Adipocyte (in vitro differentiated cells): ENCODE measurements at regions not wholly inside any gene's neighbourhood (a gene's known extent, or its start where the extent isn't known, plus 50 kb on each side); places are given as distances from the start of the nearest gene placed in this dataset.
"Not testable (repeated sequence)": the region's sequence is repeated elsewhere in the genome, so short reads cannot be mapped to it uniquely, and the experiment has no call there.

Experiments used
- DNase-seq: peaks from one replicate; pipeline ENCODE4 v3.0.0-alpha.2; 2015; ENCODE audit warnings: low read depth
- H3K27me3 ChIP-seq: replicated peaks from 2 replicates; pipeline ENCODE4 v1.7.0; 2013; ENCODE audit warnings: mild to moderate bottlenecking, low read length, moderate library complexity; ENCODE audit not compliant: control insufficient read depth, insufficient read depth
- H3K36me3 ChIP-seq: 2 replicates; pipeline ENCODE4 v1.7.0; 2013; ENCODE audit warnings: low read length, mild to moderate bottlenecking, moderate library complexity; ENCODE audit not compliant: control insufficient read depth, insufficient read depth, severe bottlenecking
- H3K4me1 ChIP-seq: 2 replicates; pipeline ENCODE4 v1.7.0; 2013; ENCODE audit warnings: mild to moderate bottlenecking, low read length, moderate library complexity; ENCODE audit not compliant: control insufficient read depth, insufficient read depth
- H3K4me3 ChIP-seq: 2 replicates; pipeline ENCODE4 v1.7.0; 2013; ENCODE audit warnings: mild to moderate bottlenecking, low read length, moderate library complexity
- H3K9ac ChIP-seq: 2 replicates; pipeline ENCODE4 v1.7.0; 2013; ENCODE audit warnings: mild to moderate bottlenecking, low read length, moderate library complexity
- H3K9me3 ChIP-seq: 2 replicates; pipeline ENCODE4 v1.7.0; 2013; ENCODE audit warnings: mild to moderate bottlenecking, low read length, moderate library complexity; ENCODE audit not compliant: control insufficient read depth

DNA sequence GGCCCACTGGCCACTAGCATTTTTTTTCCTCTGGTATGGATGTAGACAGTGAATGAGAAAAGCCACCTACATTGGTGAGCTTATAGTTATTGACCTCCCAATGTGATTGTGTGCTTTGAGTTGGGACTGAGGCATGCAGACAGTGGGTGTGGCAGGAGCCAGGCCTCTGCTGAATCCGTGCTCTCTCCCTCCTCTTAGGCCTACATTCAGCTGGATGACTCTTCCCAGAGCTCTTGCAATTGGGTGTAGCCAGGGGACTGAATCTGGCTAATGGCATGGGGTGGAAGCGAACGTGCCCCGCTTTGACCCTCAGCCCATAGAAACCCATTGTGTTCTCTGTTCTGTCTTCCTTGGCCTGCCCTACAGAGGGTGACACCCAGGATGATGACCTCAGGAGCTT lies 698.3 kb upstream of the HS6ST1 start:
- Histone ChIP-seq H3K4me1 (no peaks in the 10 kb centered on the region), H3K36me3 (no peaks in the 10 kb centered on the region), H3K9ac (no peak overlapping the region), H3K9me3 (peaks cover 4% of the 10 kb centered on the region), H3K4me3 (no peak overlapping the region), H3K27me3 (peaks cover 4% of the 10 kb centered on the region)
- DNase-seq = no peak

DNA sequence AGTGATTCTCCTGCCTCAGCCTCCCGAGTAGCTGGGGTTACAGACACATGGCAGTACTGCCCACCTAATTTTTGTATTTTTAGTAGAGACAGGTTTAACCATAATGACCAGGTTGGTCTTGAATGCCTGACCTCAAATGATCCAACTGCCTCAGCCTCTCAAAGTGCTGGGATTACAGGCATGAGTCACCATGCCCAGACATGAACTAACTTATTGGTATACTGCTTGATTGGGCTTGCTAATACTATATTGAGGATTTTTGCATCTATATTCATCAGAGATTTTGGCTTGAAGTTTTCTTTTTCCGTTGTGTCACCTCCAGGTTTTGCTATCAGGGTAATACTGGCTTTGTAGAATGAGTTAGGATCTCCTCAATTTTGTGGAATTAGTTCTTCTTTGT lies 706.1 kb upstream of the HS6ST1 start:
- Histone ChIP-seq H3K36me3 (no peaks in the 10 kb centered on the region), H3K9me3 (no peaks in the 10 kb centered on the region), H3K9ac (no peak overlapping the region), H3K4me3 (no peak overlapping the region), H3K27me3 (no peaks in the 10 kb centered on the region), H3K4me1 (no peaks in the 10 kb centered on the region)
- DNase-seq = no peak

DNA sequence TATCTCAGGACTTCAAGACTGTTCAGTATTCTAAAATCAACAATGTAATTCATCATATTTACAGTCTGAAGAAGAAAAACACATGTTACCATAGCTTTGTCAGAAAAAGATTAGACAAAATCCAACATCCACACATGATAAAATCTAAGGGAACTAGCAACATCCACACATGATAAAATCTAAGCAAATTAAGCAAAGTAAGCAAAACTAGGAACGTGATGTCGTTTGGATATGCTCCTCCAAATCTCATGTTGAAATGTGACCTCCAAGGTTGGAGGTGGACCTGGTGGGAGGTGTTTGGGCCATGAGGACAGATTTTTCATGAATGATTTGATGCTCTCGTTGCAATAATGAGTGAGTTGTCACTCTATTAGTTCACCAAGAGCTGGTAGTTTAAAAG lies 717.3 kb upstream of the HS6ST1 start:
- H3K36me3 ChIP-seq = no peaks in the 10 kb centered on the region
- no peak for DNase-seq

DNA sequence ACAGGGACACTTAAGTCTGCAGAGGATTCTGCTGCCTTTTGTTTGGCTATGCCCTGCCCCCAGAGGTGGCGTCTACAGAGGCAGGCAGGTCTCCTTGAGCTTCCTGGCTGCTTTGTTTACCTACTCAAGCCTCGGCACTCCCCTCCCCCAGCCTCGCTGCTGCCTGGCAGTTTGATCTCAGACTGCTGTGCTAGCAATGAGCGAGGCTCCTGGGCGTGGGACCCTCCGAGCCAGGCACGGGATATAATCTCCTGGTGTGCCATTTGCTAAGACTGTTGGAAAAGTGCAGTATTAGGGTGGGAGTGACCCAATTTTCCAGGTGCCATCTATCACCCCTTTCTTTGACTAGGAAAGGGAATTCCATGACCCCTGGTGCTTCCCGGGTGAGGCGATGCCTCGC lies 725.0 kb upstream of the HS6ST1 start:
- H3K4me1 ChIP-seq, H3K27me3 ChIP-seq, H3K4me3 ChIP-seq, H3K9ac ChIP-seq, H3K36me3 ChIP-seq, H3K9me3 ChIP-seq, DNase-seq: not testable (repeated sequence)

More for the DNA sequence above, 717.3 kb upstream of the HS6ST1 start:
- Histone ChIP-seq H3K9ac (no peak overlapping the region), H3K4me1 (no peaks in the 10 kb centered on the region), H3K4me3 (no peak overlapping the region), H3K9me3 (peaks cover 4% of the 10 kb centered on the region), H3K27me3 (no peaks in the 10 kb centered on the region)

DNA sequence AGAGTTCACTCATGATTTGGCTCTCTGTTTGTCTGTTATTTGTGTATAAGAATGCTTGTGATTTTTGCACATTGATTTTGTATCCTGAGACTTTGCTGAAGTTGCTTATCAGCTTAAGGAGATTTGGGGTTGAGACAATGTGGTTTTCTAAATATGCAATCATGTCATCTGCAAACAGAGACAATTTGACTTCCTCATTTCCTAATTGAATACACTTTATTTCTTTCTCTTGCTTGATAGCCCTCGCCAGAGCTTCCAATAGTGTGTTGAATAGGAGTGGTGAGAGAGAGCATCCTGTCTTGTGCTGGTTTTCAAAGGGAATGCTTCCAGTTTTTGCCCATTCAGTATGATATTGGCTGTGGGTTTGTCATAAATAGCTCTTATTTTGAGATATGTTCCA lies 727.8 kb upstream of the HS6ST1 start:
- not testable (repeated sequence) for H3K27me3 ChIP-seq, H3K9me3 ChIP-seq, H3K4me3 ChIP-seq, DNase-seq, H3K36me3 ChIP-seq, H3K9ac ChIP-seq, H3K4me1 ChIP-seq

DNA sequence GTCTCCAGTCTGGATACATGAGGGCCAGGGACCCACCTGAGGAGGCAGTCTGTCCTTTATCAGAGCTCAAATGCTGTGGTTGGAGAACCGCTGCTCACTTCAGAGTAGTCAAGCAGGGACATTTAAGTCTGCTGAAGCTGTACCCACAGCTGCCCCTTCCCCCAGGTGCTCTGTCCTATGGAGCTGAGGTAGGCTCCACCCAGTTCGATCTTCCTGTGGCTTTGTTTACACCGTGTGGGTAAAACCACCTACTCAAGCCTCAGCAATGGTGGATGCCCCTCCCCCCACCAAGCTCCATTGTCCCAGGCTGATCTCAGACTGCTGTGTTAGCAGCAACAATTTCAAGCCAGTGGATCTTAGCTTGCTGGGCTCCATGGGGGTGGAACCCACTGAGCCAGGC lies 731.4 kb upstream of the HS6ST1 start:
- DNase-seq = no peak
- Histone ChIP-seq H3K9me3 (no peaks in the 10 kb centered on the region), H3K9ac (no peak overlapping the region), H3K36me3 (no peaks in the 10 kb centered on the region), H3K4me1 (no peaks in the 10 kb centered on the region), H3K4me3 (no peak overlapping the region), H3K27me3 (no peaks in the 10 kb centered on the region)

DNA sequence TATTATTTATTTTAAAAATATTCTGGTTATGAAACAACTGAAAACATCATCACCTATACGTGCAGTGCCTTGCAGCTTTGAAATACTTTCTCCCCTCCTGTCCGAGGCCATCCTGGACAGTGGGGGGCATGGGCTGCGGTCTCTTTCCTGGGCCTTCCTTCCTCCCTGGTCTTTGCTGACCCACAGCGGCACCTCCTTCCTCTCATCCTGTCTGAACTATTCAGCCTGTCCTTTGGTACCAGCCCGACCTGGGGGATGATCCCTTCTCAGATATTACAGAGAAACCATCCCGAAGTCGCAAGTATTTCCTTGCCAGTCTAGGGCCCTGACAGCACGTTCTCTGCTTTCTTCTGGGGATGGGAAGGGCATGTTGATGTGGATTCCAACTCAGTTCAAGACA lies 736.6 kb upstream of the HS6ST1 start:
- Histone ChIP-seq H3K4me3 (no peak overlapping the region), H3K36me3 (no peaks in the 10 kb centered on the region), H3K9me3 (no peaks in the 10 kb centered on the region), H3K27me3 (peaks cover 3% of the 10 kb centered on the region), H3K4me1 (no peaks in the 10 kb centered on the region), H3K9ac (no peak overlapping the region)
- no peak for DNase-seq

DNA sequence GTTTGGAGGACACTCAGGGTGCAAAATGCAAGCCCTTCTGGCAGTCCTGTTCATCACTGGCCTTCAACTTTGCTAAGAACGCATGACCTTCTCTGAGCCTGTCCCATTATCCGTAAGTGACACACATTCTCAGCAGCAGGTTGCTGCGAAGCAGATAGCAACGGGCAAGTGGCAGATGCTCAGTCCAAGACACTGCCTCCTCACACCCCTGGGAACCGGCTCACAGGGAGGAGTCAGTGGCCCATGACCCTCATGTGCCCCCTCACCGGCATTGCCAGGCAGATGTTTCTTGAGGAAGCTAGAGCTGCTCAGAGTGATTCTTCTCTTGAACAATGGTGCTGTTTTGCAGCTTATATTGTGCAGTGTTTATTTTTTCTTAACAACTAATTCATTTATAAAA lies 737.2 kb upstream of the HS6ST1 start:
- DNase-seq = no peak
- H3K9ac ChIP-seq = no peak overlapping the region
- H3K9me3 ChIP-seq = no peaks in the 10 kb centered on the region
- H3K36me3 ChIP-seq = no peaks in the 10 kb centered on the region
- H3K27me3 ChIP-seq = peaks cover 3% of the 10 kb centered on the region
- no peaks in the 10 kb centered on the region for H3K4me1 ChIP-seq
- no peak overlapping the region for H3K4me3 ChIP-seq

DNA sequence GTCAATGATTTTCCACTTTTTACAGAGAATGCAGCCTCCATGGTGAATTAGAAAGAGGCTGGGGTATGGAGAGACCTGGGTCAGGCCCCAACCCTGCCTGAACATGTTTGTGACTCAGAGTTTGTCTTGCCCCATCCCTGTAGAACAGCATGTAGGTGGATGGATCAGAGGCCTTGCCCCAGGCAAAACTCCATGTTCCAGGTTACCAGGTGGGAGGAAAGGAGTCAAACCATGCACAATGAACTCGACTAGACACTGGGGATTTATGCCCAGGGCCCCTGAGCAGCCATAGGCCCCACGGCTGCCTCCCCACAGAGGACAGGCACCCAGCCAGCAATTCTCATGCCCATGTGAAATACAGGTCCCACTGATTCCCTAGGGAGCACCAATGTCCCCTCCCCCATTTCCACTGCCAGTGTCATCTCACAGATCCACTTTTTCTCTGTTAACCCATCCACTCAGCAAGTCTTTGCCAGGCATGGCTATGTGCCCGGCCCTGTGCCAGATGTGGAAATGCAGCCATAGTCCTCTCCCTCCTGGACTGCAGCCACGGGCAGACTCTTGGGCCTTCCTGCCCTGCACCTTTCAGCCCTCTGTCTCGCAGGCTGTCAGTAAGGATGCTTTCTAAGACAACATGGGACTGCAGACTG lies 737.8 kb upstream of the HS6ST1 start:
- DNase-seq = no peak
- H3K27me3 ChIP-seq = peaks cover 3% of the 10 kb centered on the region
- no peak overlapping the region for H3K9ac ChIP-seq
- H3K36me3 ChIP-seq = no peaks in the 10 kb centered on the region
- H3K4me1 ChIP-seq = no peaks in the 10 kb centered on the region
- no peaks in the 10 kb centered on the region for H3K9me3 ChIP-seq
- H3K4me3 ChIP-seq = no peak overlapping the region

DNA sequence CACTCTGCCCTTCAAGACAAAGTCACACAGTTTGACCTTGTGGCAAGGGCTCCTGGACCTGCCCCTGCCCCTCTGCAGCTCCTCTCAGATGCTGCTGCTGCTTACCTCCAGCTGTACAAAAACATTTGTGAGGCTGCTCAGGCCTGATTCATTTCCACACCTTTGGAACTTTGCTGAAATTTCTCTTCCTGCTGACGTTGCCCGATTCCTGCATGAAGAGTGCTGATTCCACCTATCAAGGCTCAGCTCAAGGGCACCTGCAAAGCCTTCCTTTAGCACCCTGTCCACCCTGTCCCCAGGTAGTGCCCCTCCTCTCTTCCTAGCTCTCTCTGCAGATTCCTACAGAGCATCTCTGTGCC lies 738.3 kb upstream of the HS6ST1 start:
- H3K9me3 ChIP-seq = no peaks in the 10 kb centered on the region
- no peaks in the 10 kb centered on the region for H3K4me1 ChIP-seq
- no peak overlapping the region for H3K4me3 ChIP-seq
- DNase-seq = no peak
- H3K36me3 ChIP-seq = no peaks in the 10 kb centered on the region
- no peak overlapping the region for H3K9ac ChIP-seq
- H3K27me3 ChIP-seq = peaks cover 3% of the 10 kb centered on the region

DNA sequence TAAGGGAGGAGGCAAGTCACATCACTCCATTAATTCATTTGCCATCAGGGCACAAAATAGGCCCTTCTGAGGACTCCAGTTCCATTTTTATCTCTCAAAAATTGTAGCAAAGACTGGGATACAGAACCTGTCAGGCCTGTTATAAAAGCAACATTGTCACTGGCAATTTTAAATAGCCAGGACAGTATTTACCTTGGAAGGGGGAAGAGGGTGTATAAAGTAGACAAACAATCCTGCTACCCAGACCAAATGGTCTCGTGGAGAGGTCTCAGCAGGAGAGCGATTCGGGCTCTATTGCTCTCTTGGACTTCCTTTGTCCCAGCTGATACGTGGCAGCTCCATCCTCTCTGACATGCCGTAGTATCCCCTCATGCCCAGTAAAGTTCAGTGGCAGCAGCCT lies 740.3 kb upstream of the HS6ST1 start:
- Histone ChIP-seq H3K36me3 (no peaks in the 10 kb centered on the region), H3K27me3 (peaks cover 3% of the 10 kb centered on the region), H3K4me3 (no peak overlapping the region), H3K9ac (no peak overlapping the region), H3K4me1 (no peaks in the 10 kb centered on the region), H3K9me3 (no peaks in the 10 kb centered on the region)
- DNase-seq = no peak

DNA sequence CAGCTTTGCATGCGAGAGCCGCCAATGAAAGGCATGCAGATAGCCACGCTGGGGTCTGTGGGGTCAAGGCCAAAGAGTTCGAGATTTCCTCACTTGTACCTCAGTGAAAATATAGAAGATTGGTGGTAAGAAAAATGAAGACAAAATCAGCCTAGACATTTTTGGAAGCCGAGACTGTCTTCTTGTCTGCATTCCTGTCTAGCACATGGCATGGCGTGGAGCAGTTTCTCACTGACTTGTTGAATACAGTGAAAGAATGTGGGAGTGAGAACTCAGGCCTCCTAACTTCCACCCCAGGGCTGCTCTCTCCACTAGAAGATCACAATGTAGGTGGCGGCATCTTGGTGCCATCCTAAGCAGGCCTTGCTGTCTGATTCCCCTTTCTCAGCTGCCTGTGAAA lies 740.8 kb upstream of the HS6ST1 start:
- DNase-seq = no peak
- Histone ChIP-seq H3K4me3 (no peak overlapping the region), H3K36me3 (no peaks in the 10 kb centered on the region), H3K9ac (no peak overlapping the region), H3K27me3 (peaks cover 5% of the 10 kb centered on the region), H3K4me1 (no peaks in the 10 kb centered on the region), H3K9me3 (no peaks in the 10 kb centered on the region)
